HG02588 (cell line): ENCODE measurements at regions not wholly inside any gene's neighbourhood (a gene's known extent, or its start where the extent isn't known, plus 50 kb on each side); places are given as distances from the start of the nearest gene placed in this dataset.
"Not testable (repeated sequence)": the region's sequence is repeated elsewhere in the genome, so short reads cannot be mapped to it uniquely, and the experiment has no call there.

Experiments used
- ATAC-seq: cut with Tn5 transposase; IDR thresholded peaks from one replicate; pipeline ENCODE4 v1.9.1; 2021; ENCODE audit warnings: mild to moderate bottlenecking, moderate library complexity; ENCODE audit not compliant: unreplicated experiment

DNA sequence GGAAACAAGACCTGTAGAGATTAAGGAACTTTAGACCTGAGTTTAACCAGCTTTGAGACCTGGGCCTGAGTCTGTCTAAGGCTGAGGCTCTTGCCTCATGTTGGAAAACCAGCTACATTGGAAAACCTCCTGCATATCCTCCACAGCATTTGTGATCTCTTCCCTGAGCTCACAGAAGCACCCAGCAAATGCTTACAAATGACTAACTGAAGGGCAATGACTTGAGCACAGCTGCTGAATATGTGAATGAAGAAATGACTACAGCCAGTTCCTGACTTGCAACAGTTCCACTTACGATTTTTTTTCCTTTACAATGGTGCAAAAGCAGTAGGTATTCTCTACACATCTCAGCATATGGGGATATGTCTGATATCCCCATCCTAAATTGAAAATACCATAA, 112.4 kb upstream of the RREB1 start:
- ATAC-seq, result no peak

DNA sequence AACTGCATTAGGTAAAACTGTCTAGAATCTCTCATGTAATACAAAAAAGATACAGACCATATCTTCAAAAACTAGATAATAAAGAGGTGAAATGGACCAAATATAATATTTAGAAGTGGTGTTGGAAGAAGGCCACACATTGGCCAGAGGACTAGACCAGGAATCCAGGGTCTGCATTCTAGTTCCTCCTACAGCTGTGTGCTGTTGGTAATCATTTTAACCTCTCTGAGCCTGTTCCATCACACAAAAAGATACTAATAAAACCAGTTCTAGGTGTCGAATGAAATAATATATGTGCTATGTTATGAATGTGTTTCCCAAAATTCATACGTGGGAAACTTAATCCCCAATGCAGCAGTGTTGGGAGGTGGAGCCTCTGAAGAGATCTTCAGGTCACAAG, 111.6 kb upstream of the RREB1 start:
- ATAC-seq, result no peak

DNA sequence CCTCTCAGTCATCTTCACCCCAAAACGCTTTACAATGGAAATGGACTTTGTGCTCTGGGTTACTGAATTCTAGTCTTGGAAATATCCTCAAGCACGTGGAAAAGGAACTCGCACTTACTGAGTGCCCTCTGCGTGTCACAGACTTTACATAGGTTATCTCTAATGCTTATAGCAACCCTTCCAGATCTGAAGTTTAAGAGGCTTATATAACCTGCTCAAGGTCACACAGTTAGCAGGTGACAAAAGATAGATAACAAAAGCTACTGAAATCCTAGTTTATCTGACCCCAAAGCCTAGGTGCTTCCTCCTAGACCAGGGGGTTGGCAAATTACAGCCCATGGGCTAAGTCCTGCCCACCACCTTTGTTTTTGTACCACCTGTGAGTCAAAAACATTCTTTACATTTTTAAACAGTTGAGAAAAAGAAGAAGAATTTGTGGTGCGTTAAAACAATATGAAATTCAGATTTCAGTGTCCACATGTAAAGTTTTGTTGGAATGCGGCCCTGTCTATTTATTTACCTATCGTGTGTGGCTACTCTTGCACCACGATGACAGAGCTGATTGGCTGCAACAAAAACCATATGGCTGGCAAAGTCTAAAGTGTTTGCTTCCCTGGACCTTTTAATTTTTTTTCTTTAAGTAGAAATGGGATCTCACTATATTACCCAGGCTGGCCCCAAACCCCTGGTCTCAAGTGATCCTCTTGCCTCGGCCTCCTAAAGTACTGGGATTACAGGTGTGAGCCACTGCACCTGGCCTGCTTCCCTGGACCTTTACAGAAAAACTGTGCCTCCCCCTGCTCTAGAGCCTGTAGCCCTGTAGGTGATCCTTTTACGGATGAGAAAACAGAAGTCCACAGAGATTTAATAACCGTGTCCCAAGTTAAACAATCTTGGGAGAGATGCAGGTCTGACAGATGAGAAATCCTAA, 110.2 kb upstream of the RREB1 start:
- no peak for ATAC-seq

DNA sequence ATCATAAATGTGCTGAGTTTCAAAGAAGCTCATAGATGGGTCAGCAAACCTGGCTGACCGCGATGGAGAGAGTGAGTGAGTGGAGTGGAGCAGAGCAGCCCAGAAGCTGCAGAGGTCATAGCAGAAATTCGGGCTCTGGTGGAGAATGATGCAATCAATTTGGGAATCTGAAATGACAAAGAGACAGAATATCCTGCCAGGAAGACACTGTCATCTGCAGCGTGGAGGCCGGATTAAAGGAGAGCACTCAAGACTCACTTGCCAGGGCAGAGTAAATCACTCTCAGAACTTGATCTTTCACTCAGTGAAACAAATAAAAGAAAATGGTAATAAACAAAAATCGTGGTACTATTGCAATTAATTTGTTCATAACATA, 109.6 kb upstream of the RREB1 start:
- no peak for ATAC-seq

DNA sequence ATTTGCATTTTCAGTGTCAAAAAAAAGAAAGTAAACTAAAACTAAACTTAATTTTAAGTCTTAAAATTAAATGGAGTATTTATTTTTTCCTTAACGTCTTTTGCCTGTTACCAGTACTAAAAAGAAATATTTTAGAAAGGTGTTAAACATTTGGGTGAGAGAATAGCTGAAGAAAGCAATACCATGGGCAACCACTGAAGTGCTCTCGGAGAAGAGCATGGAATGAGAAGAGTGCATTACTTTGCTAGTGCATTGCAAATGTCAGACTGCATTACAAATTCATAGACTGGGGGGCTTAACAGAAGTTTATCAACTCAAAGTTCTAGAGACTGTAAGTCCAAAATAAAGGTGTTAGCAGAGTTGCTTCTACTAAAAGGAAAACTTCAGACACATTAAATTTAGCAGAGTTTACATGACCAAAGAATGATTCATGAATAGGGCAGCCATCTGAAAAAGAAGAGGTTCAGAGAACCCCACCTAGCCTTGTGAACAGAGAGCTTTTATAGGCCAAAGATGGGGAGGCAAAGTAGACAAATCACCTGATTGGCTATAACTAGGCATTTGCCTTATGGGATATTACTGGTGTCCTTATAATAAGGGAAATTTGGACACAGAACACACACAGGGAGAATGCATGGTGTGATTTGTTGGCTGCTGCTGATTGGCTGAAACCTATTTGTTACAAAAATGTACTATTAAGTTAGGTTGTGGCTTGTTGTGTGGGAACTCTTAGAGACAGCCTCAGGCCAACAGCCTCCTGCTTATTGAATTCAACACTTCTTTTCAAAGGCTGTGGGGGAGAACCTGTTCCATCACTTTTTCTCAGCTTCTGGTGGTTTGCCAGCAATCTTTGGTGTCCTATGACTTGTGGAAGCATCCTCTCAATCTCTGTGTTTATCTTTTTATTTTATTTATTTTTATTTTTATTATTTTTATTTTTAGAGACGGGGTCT, 106.7 kb upstream of the RREB1 start:
- no peak for ATAC-seq

DNA sequence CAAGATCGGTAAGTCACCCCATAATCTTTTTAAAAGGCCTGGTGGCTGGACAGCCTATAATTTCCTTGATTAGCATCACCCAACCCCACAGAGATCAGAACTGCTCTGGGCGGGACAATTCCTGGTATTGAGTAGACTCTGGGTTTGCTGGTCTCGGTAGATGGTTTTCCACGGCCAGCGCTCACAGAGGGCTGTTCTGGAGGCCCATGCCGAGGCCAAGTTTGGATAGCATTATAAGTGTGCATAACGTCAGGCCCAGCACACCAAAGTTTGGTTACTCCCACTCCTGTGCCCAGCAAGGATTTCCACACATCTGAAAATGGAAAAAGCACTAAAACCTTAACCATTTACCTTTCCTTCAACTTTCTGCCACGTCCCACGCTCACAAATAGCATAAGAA, 104.7 kb upstream of the RREB1 start:
- no peak for ATAC-seq

DNA sequence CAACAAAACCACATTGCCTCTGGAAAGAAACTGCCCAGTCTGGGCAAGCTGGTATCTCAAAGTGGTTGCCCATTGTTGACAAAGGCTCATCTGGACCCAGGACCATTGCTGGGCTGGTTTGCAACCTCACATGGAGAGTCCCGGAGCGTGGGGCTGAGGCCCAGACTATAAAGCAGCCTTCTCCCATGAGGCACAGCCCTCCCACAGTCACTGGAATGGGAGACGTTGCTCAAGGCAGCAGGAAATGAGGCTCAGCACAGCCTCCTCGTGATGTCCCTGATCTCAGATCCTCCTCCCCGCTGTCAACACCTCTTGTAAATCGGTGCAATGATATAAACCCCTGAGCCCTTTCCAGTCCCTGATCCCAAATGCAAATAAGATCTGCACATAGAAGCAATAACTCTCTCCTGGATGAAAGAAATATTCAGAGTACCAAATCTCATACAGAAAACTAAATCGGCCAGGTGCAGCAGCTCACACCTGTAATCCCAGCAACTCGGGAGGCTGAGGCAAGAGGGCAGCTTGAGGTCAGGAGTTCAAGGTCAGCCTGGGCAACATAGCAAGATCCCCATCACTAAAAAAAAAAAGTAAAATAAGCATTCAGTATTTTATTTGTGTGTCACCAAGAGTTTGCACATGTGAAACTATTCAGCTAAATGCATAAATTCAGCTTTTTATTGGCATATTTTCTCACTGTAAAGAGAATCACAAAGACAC, 103.0 kb upstream of the RREB1 start:
- no peak for ATAC-seq

DNA sequence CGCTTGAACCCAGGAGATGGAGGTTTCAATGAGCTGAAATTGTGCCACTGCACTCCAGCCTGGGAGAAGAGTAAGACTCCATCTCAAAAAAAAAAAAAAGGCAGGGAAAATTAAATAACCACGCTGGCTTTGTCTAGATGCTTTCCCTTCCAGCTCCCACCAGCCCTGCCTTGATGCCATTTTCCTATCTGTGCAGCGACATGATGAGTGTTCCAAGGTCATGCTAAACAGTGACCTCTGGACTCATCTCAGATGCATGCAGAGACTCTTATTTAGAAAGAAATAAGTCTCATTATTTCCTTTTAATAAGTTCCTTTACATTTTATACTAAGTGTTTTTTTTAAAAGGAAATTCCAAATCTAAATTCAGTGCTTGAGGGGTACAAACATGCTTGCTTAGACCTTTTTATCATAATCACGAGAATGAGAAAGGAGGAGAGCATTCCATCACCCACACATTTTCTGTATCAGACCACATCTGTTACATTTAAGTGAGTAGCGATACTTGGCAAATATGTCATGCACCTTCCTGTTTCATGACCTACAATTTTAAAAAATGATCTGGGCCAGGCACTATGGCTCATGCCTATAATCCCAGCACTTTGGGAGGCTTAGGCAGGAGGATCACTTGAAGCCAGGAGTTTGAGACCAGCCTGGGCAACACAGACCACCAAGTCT, 101.1 kb upstream of the RREB1 start:
- no peak for ATAC-seq

DNA sequence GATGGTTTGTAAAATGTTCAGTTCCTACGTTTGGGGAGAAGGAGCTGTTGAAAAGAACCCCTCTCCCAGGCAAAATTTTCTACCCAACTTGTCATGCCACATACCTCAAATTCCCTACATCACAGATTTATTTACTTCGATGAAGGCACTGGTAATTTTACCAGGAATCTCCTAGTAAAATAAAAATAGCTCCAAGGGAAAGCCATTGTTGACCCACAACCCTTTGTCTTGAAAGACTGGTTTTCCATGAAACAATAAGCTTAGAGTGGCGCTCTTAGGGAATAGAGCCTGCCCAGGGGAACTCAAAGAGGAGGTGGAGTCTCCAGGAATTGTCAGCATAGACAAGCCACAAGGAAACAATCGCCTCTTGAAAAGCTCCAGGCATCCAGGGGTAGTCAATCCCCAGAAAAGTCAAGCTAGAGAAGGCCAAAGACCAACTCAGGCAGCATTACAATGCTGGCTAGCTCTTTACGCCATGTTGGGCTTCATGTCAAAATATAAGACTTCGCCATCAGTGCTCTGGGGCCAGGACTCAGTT, 99.2 kb upstream of the RREB1 start:
- no peak for ATAC-seq

DNA sequence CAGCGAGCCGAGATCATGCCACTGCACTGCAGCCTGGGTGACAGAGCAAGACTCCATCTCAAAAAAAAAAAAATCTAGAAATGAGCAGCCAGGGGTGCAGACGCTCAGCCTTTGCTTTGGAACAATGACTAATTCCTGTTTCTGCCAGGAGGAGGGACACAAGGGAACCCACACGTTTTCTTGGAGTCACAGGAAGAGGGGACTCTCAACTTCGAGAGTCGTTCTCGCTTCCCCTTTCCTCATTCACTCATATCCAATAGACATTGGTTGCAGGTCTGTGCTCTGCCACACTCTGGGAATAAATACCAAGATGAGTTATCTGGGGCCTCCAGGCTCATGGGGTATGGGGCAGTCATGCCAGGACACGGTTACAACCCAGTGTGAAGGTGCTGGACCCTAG, 91.5 kb upstream of the RREB1 start:
- ATAC-seq, result no peak

DNA sequence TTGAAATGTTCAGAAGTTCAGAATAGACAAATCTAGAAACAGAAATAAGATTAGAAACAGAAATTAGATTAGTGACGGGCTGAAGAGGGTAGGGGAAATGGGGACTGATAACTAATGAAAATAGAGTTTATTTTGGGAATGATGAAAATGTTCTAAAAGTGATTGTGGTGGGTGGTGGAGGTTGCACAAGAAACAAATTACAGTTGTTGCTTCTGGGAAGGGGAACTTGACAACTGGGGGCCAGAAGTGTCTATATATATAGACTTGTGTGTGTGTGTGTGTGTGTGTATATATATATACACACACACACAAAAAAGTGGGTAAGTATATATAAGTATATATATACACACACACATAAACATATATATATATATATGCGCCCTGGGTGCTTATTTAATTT, 86.5 kb upstream of the RREB1 start:
- no peak for ATAC-seq

DNA sequence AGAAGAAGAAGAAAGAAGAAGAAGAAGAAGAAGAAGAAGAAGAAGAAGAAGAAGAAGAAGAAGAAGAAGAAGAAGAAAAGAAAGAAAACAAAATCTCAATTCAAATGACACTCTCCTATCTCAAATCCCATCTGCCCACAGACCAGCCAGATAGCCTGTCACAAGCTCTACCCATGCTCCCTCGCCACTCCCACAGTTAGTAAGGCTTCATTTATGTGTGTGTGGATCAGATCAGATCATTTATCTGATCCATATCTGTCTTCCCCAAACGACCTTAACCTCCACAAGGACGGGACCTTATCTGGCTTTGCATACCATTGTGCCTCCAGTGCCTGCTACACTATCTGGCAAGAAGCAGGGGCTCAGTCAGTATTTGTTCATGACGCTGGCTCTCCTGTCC, 81.9 kb upstream of the RREB1 start:
- ATAC-seq, result no peak

DNA sequence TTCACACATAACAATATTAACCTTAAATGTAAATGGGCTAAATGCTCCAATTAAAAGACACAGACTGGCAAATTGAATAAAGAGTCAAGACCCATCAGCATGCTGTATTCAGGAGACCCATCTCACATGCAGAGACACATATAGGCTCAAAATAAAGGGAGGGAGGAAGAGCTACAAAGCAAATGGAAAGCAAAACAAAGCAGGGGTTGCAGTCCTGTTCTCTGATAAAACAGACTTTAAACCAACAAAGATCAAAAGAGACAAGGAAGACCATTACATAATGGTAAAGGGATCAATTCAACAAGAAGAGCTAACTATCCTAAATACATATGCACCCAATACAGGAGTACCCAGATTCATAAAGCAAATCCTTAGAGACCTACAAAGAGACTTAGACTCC, 78.8 kb upstream of the RREB1 start:
- not testable (repeated sequence) for ATAC-seq

DNA sequence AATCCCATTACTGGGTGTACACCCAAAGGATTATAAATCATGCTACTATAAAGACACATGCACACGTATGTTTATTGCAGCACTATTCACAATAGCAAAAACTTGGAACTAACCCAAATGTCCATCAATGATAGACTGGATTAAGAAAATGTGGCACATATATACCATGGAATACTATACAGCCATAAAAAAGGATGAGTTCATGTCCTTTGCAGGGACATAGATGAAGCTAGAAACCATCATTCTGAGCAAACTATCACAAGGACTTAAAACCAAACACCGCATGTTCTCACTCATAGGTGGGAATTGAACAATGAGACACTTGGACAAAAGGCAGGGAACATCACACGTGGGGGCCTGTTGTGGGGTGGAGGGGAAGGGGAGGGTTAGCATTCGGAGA, 76.8 kb upstream of the RREB1 start:
- not testable (repeated sequence) for ATAC-seq

DNA sequence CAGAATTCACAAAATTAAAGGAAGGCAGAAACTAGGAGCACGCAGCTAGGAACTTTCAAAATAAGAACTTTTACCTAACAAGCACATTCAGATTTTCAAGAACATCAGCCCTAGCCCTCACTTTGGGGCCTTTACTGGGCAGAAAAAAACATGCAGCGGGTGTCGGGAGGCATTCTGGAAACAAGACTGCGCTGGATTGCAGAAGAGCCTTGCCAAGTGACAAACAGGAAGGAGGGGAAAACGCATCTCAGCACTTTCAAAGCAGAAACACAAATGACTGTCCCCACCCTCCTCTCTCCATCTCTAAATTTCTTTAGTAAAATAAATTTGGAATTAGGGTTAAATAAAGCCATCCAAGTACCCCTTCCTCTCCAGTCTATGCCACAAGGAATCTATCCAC, 74.6 kb upstream of the RREB1 start:
- ATAC-seq, result no peak

DNA sequence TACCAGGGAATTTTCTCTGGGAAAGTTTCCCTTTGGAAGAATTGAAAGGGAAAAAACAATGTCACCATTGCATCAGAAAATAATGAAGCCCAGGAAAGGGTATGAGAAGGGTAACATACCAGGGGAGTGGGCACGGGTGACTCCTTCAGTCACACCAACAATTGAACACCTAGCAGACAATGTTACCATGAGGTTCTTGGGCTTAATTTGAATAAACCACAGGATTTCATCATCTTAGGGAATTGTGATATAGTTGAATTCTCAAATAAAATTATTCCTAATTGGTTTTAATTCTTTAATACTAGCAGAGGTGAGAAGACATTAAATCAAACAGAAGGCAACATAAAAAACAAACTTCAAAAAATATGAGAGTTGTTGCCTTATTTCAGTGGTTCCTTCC, 73.7 kb upstream of the RREB1 start:
- no peak for ATAC-seq

DNA sequence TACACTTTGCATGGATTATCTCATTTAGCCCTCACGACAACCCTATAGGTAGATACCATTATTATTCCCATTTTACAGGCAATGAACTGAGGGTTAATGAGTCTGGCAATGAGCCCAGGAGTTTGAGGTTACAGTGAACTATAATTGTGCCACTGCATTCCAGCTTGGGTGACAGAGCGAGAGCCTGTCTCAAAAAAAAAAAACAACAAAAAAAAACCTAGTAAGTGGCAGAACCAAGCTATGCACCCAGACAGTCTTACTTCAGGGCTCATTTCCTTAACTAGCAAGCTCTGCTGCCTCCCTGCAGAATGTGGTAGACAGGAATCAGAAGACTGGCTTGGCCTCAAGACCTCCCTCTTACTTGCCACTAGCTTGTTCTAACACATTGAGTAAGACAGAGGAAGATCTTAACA, 71.9 kb upstream of the RREB1 start:
- ATAC-seq, result no peak

DNA sequence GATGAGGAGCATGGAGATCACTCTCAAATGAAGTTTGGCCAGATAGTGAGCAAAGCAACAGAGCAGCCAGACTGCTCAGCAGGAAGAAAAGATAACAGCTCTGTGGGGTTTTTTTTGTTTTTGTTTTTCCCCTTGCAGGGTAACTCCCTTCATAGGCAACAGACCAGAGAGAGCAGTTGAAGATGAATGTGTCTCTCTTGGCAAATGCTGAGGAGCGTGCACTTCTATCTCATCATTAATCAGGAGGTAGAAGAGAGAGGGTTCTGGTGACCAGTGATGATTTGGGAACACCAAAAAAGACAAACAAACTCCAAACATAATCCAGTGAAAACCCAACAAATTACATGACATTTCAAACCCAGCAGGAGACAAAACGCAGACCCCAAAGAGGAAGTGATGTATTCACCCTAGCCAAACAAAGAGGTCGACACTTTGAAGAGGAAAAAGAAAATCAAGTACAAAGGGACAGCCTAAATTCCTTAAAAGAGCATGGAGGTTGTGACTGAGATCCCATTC, 66.2 kb upstream of the RREB1 start:
- no peak for ATAC-seq

DNA sequence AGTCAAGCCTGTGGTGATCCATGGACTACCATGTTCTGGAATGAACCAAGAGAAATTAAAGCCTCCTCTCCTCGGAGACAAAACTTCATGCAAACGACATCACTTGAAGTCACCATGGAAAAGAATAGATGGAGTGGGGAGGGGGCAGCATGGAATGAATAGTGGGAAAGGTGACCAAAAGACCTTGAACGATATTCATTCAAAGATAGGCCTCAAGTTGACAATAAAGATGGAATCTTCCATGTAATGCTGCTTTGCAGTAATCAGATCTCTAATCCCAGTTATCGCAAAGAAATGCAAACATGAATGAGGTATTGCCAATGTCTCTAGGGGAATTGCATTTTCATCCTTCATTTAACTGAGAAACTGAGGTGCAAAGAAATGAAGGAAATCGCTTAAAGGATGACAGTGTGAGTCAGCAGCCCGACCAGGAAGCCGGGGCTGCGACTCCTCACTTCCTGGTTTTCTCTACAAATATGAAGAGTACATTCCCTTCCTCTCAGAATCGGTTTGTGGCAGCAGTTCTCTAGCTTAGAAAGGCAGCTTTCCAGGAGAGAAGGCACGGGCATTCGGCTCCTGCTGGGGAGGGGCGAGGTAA, 65.6 kb upstream of the RREB1 start:
- no peak for ATAC-seq
